ENCODE measurements at regions not wholly inside any gene's neighbourhood (a gene's known extent, or its start where the extent isn't known, plus 50 kb on each side); places are given as distances from the start of the nearest gene placed in this dataset.
A peak's percentile ranks its signal among the peaks of the same experiment; 100 is the strongest.

DNA sequence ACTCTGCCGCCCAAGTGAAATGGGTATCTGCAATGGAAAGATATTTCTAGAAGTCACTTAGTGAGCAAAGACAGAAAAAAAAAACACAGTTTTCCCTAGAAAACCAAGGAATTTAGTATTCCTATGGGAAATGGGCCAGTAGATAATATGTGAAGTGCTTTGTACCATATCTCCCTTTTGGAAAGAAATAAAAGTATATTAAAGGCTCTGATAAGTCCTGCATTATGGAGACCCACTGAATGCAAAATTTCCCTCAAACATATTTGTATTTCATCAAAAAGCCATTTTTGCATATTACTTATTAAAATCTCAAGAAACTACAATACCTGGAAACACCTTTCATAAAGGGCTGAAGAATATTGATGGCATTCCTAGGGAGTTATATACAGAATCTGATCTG is 51.6 kb upstream of the DYNLRB2 start:
- no peak for DNase-seq

DNA sequence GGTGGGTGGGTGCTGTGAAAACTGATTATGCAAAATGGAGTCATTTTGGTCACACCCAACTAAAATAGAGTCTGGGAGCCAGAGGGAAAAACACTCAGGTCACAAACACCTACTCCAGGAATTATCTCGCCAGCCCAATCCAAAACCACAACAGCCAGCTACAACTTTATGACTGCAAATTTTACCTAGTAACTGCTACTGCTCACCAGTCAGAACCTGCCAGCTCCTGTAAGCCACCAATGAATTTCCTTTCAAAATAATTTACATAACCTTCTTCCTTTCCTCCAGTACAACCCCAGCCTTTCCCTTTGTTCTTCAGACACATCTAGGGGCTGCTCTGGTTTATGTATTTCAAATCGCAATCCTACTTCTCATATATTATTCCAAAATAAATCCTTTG is 52.6 kb upstream of the DYNLRB2 start:
- DNase-seq: no peak

DNA sequence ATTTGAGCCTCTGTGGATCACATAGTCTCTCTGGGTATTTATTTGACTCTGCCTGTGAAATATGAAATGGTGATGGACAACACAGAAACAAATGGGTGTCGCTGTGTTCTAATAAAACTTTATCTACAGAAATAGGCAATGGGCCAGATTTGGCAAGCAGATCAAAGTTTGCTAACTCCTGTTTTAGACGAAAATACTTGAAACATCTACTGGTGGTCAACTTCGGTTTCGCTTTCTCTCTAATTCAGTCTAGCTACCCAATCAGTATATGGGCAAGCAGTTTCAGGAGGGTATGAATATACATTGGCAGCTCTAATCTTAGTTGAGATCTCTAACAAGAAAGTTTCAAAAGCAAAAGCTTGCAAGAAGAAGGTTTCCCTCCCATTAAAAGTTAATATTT is 60.1 kb upstream of the DYNLRB2 start:
- no peak for DNase-seq

DNA sequence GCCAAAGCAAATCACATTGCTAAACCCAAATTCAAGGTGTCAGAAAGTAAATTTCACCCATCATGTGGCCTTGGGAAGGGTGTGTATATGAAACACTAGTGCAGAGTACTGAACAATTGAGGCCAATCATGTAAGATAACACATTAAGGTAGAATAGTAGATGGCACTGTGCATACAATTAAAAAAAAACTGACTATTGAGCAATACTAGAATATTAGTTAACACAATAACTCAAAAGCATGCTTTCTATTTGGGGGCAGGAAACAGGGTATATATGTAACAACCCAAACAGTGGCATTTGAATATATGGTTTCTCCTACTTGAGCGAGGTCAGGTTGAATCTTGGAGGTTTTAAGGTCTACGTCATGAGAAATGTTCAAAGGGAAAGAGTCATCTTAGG is 63.0 kb upstream of the DYNLRB2 start:
- DNase-seq: no peak

DNA sequence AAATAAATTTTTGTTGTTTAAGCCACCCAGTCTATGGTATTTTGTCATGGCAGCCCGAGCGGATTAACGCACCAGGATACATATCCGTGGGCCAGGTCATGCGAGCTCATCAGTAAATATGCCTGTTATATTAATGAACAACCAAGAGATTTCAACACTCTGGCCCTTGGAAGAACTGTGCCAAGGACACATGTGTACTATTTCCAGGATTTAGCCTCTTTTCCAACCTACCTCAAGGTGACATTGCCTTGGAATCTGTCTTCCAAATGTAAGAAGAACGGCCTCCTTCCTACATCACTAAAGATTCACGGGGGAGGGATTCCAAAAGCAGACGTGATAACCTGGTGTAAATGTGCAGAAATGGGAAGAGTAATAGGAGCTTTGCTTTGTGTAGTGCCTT is 72.8 kb upstream of the DYNLRB2 start:
- DNase-seq: no peak

DNA sequence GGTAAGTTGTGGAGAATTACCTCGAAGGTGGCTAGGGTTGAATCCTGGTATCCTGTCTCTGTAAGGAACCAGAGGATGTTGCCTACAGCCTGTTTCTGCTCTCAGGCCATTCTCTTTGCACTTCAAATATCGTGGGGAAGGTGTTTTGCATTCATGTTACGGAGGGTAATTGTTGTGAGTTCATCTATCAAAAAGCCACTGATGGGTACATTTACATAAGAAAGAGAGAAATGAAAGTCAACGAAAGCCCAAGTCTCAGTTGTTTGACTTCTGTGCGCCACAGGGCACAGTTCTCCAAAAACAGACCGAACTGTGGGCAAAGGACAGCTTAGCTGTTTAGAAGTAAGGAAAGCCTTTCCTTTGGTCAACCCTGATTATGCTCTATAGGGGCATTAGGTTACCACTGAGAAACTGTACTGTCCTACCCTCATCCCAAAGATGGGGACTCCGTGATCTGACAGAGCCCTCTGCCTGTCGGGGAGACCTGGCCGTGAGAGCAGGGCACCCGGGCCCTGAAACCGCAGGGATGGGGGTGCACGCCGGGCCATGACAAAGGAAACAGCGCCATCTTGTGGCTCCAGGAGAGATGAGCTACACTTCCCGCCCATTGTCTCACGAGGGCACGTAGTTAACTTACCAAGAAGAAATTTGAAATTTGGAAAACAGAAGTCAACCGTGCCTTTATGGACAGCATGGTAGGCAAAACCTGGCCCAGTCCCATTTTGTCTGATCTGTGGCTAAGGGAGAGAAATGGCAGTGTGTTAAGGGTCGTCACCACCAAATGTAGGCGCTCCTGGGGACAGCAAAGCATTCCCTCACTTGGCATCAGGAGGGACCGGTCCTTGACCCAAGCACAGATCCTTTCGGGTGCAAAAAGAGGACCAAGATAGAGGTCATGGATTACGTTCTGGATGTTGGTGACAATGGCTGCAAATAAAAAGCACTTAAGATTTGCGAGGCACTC is 74.5 kb upstream of the DYNLRB2 start:
- peak; percentile 66 to 76 for DNase-seq

DNA sequence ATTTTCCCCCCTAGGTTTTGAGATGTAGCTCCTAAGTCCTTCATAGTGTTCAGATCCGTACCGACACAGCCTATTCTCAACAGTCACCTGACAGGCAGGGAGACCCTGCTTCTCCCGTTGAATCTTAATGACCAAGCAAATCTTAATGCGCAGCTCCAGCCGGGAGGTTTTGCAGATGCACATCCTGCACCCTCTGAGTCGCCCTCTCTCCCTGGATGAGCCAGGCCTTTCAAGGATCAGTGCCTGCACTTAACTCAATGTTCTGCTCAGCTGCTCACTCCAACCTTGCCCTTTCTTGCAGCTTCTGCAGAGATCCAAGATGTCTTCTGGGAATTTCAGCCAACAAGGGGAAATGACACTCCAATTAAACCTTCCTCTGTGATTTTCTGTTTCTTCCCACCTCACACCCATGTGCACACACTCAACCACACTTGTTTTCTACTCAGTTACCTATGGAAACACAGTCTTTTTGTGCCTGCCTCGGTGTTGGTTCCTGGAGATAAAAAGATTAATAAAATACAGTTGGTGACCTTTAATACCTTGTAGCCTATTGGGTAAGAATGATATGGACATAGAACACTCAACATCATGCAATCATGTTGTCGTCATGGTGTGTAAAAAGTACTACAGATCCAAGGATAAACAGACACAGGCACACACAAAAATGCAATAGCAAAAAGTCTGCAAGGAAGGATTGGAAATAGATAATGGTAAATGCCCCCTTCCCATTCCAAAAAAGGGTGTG is 76.9 kb upstream of the DYNLRB2 start:
- DNase-seq: no peak

DNA sequence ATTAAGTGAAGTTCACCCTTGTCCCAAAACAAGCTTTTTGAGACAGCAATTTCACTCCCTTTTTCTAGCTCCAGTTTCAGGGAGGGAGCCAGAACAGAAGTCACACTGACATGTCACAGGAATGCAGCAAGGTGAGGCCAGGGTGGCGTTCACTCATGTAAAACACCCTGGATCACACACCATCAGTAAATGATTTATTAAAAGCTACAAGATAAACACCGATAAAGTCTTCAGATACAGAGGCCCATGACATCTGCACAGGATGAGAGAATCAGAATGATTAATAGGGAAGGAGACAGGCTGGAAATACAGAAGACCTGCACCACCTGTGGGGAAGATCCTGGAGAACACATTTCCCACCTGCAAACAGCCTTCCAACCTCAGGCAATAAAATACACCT is 77.5 kb upstream of the DYNLRB2 start:
- no peak for DNase-seq

DNA sequence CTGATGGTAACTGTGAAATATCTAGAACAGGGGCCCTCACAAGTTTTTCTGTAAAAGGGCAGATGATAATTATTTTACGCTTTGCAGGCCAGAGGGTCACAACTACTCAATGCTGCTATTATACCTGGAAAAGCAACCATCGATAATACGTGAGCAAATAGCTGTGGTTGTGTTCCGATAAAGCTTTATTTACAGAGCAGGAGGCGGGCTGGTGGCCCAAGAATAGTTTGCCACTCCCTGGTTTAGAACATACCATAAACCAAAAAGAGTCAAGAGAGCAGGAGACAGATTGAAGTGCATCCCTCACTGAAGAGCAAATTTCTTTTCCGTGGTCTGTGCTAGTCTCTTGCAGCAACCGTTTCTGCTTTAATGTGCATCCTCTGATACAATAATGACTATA is 77.9 kb upstream of the DYNLRB2 start:
- DNase-seq: no peak

DNA sequence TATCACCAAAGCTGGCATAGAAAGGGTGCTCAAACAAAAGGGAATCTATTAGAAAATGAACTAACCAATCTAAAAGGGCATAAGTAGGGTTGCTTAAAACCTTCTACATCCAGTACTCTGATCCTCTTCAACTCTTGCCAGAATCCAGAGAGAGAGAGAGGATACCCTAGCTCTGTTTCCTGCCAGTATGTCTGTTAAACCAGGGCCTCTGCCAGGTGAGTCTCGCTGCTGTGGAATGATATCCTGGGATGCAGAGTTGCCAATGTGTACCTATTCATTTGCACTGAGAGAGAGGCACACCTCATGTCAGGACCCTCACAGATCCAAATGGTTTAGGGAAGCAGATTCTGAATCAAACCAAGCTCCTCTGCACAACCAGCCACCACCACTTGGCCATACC is 79.8 kb upstream of the DYNLRB2 start:
- DNase-seq: no peak

DNA sequence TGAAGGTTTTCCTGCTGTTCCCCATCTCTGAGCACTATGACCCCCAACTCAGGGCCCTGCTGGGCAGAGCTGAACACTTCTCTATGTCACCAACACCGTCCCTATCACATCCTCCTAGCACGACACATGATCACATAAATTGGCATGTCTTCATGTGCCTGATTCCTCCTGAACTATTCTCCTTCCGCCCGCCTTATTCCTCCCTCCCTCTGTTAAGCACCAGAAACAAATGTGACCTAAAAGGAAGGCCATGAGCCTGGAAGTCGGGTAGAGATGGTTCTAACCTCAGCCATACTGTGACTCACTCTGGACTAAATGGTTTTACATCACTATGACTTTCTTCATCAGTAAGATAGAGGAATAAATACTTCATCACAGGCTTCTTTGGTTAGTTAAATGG is 80.8 kb upstream of the DYNLRB2 start:
- DNase-seq: no peak

DNA sequence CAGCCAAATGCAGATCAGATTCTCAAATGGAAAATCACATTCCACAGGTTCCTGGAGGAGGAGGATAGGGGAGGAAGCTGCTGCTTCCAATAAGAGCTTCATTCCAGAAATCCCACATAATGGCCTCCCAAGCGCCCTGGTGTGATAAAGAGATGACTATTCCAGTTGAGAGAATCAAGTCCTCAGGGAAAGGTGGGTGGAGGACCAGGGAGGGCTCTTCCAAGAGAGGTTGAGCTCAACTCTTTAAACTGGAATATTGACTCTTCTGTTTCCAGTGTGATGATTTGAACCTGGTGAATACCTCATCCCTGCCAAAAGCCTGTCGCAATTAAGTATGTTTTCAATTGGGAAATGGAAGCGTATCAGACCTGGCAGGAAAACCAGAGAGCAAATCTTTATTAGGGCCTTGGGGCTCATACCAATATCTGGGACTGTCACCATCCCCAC is 81.4 kb upstream of the DYNLRB2 start:
- no peak for DNase-seq

DNA sequence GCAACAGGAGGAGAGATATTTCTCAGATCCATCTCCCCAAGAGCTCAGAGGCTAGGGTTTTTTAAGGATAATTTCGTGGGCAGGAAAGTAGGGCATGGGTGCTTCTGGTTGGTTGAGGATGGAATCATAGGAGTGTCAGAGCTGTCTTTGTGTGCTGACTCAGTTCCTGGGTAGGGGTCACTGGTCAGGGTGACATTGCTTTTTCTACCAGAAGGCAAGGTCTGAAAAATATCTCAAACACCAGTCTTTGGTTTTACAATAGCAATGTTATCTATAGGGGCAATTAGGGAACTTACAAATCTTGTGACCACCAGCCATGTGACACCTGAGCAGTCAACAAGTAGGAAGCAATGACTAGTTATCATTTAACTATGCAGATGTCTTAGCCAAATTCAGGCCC is 82.9 kb upstream of the DYNLRB2 start:
- no peak for DNase-seq

DNA sequence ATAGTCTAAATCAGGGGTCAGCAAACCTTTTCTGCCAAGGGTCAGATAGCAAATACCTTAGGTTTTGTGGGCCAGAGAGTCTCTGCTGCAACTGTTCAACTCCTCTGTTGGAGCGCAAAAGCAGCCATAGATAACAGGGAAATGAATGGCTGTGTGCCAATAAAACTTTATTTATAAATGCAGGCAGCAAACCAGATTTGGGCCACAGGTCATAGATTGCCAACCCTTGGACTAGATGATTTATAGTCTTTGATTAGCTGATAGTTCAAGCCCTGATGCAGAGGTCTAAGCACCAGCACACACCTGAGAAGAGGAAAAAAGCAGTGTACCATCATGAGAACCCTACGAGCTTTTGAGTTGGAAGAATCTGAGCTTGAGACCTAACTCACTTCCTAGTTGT is 86.0 kb upstream of the DYNLRB2 start:
- DNase-seq: no peak

DNA sequence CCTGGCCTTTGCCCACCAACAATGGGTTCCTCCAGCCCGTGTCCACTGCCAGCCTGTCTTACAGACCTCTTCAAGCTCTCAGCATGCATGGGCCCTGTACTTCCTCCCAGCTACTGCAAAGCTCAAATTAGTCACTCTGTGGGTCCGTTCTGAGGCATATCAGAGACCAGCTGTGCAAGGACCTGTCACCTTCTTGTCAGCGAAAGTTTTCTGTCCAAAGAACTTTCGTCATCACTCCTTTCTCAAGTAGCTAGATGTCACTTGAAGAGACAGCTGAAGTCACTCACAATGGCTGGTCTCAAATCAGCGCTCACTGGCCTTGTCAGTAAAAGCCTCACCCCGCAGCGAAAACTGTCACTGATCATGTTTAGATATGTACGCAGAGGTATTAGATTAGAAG is 91.4 kb upstream of the DYNLRB2 start:
- DNase-seq: peak in 1 of 2 donors; percentile 23

DNA sequence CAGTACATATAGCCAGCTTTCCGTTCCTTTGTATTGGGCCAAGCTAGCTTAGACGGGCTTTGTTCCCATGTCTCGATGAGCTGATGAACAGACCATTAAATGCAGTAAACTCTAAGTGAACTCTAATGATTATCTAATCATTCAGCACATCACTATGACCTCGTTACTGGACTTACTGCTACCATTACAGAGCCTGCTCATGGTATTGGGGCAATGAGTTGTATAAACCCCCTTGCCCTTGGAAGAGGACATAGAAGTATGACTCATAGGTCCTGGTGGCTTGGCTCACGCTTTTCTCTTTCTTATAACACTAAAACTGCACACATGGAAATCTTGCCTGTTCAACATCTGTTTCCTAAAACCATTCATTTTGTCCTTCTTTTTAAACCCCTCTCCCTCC is 93.6 kb upstream of the DYNLRB2 start:
- peak; percentile 65 to 67 for DNase-seq

DNA sequence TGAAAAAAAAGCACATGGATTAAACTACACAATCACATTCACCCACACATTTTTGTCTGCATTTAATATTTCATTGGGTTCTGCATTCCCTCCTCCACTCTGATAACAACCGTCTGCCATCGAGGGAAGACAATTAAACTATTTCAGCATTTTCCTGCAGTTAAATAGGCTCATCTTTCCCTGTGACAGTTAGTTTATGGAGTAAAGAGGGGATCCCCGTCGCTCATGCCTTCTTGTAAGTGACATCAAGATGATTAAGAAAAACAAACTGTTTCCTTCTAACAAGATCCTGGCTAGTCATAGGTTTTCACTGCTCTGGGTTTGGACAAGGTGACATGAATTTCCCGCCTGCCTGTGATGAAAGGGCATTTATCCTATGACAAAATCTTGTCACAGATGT is 98.0 kb upstream of the DYNLRB2 start:
- DNase-seq: no peak

DNA sequence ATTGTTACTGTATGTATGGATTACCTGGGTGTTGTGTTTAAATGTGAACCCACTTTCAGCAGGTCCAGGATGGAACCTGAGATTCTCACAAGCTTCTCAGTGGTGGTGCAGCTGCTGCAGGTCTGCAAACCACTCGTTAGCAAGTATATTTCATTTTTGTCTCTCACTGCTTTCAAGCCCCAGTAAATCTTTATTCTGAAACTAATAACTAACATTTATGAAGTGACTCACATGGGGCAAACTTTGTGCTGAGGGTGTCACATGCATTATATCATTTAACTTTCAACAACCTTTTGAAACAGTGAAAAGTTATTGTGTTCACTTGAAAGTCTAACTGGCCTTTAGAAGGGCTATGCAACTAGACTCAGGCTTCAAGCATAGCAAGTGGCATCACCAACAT is 98.9 kb upstream of the DYNLRB2 start:
- no peak for DNase-seq

DNA sequence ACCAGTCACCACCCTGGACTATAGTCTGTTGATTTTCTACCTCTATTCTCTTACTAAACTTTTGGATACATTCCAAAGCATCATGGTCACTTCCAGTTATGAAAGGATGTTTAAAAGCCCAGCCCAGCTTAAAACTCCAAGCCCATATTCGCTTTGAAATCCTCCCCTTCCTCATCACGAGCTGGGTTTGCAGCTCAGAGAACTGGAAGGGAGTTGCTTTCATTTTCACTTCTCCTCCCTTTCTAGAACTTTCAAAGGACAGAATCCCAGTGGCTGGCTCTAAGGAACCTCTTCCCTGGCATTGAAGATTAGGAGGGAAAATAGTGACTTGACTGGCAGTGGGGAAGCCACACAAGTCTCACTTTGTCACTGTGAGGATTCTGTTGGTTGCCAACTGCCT is 100.1 kb upstream of the DYNLRB2 start:
- DNase-seq: no peak

DNA sequence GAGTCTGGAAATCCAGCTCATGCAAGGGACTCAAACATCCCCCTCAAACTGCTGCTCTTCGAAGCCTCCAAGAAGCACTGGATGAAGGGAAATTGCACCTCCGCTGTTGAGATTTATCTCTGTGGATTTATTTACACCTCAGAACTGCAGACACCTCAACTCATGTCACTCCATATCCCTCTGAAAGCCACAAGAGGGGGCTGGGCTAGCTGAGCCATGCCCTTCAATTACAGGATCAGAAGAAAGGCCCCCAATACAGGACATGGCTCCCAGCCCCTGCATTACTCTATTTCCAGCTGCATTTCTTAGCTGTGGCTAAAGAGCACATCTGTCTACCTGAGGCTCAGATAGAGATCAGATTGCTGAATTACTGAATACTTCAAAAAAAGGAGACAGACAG is 103.1 kb upstream of the DYNLRB2 start:
- no peak for DNase-seq

DNA sequence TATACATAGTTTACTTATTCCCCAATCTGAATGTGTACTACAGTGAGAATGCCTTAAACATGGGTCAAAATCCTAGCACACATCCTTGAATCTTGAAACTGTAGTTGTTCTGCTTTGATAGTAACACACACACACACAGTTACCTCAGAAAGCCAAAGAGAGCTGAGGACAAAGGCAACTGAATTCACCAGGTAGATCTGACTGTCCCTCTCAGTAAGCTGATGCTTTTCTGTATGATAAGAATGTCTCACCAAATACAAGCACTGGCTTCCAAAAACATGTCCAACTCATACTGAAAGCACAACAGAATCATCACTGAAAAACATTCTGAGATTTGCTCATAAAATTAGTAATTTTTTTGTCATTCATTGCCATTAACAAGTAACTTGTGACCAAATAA is 104.3 kb upstream of the DYNLRB2 start:
- DNase-seq: no peak

DNA sequence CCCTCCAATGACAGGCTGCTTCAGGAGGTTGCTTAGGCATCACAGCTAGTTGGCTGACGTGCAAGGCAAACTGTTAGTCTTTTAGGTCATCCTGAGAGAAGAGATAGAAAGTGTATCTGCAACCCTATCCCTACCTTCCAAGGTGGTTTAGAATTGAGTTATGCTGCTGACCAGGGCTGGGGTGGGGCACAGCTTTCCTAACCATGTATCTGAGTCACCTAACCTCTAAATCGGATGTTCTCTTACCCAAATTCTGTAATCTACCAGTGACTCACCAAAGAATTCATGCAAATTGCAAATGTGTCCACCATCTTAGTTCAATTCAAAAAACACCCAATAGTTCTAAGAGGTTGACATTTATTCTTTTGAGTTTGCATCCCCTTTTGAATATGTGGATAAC is 107.2 kb upstream of the DYNLRB2 start:
- no peak for DNase-seq

DNA sequence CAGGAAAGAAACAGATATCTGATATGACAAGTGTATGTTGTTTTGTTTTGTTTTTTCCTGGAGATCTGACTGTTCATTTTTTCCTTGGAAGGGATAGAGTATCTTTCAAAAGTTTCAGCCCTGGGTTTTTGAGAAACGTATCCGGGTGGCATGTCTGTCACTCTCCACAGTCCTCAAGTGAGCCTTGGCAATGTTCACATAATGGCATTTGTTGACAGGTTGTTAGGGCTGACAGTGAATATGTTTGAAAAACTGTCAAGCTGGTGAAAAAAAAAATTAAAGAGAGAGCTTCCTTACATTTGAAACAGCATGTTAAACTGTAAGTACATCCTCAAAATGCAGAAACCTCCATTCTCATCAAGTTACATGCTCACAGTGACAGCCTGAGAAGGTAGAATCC is 113.0 kb upstream of the DYNLRB2 start:
- no peak for DNase-seq

Measured in right lung (tissue), 2 donors.